Naive thymus-derived CD4-positive, alpha-beta T cell (primary cell): ENCODE measurements at regions not wholly inside any gene's neighbourhood (a gene's known extent, or its start where the extent isn't known, plus 50 kb on each side); places are given as distances from the start of the nearest gene placed in this dataset.

Experiments used
- ATAC-seq: fragments of 150-1000 bp; cut with Tn5 transposase; 2 replicates; pipeline ENCODE4 v1.10.0; 2021; ENCODE audit warnings: mild to moderate bottlenecking, moderate library complexity
- CTCF ChIA-PET: fragments of 350-600 bp; sonication (Branson Sonifier 250); formaldehyde crosslinking; loops from one replicate; lab custom pipeline; 2021; ENCODE audit warnings: antibody characterized with exemption; lab: Charles Lee
- POLR2A ChIA-PET: fragments of 350-600 bp; sonication (Branson Sonifier 250); formaldehyde crosslinking; loops from one replicate; lab custom pipeline; 2021; ENCODE audit warnings: antibody characterized with exemption, inconsistent platforms; lab: Charles Lee
- DNase-seq, 9 donors: peaks; one replicate each; pipeline versions ENCODE4 v3.0.0 to v3.0.0-alpha.2; 2020 to 2022; ENCODE audit warnings: mixed read lengths in 1 of 9
- H3K27ac ChIP-seq: one replicate; pipeline ENCODE4 v1.7.0; 2013; ENCODE audit warnings: mild to moderate bottlenecking, low read depth, low read length, moderate library complexity
- H3K27me3 ChIP-seq, 2 donors: one replicate each; pipeline ENCODE4 v1.7.0; 2013; ENCODE audit warnings: low read length in 2 of 2, mild to moderate bottlenecking in 2 of 2, moderate library complexity in 2 of 2; ENCODE audit not compliant: control insufficient read depth in 2 of 2, insufficient read depth in 2 of 2
- H3K36me3 ChIP-seq, 3 experiments: 1 replicate in 2 of 3; 2 replicates in 1 of 3; pipeline ENCODE4 v1.7.0; 2013; ENCODE audit warnings: low read length in 3 of 3, mild to moderate bottlenecking in 3 of 3, moderate library complexity in 1 of 3; ENCODE audit not compliant: insufficient read depth in 3 of 3, control insufficient read depth in 2 of 3
- H3K4me1 ChIP-seq, 2 donors: one replicate each; pipeline ENCODE4 v1.7.0; 2013; ENCODE audit warnings: low read length in 2 of 2, mild to moderate bottlenecking in 2 of 2, moderate library complexity in 1 of 2; ENCODE audit not compliant: control insufficient read depth in 2 of 2, insufficient read depth in 2 of 2
- H3K4me3 ChIP-seq: 2 replicates; pipeline ENCODE4 v1.7.0; 2013; ENCODE audit warnings: mild to moderate bottlenecking, low read length
- H3K9me3 ChIP-seq, 3 experiments: 1 replicate in 2 of 3; 2 replicates in 1 of 3; pipeline ENCODE4 v1.7.0; 2013; ENCODE audit warnings: low read length in 3 of 3; ENCODE audit not compliant: control insufficient read depth in 2 of 3
- H3K27ac Mint-ChIP-seq, 9 donors: one replicate each; pipeline ENCODE4 v1.8.0; 2020 to 2022; ENCODE audit warnings: mixed read lengths in 9 of 9, mild to moderate bottlenecking in 8 of 9, moderate library complexity in 5 of 9, inconsistent platforms in 2 of 9
- H3K27me3 Mint-ChIP-seq, 5 donors: one replicate each; pipeline ENCODE4 v1.8.0; 2021 to 2022; ENCODE audit warnings: mixed read lengths in 5 of 5, mild to moderate bottlenecking in 1 of 5
- H3K36me3 Mint-ChIP-seq, 5 donors: one replicate each; pipeline ENCODE4 v1.8.0; 2020 to 2022; ENCODE audit warnings: mixed read lengths in 5 of 5, mild to moderate bottlenecking in 3 of 5, inconsistent platforms in 1 of 5
- H3K4me1 Mint-ChIP-seq, 7 donors: one replicate each; pipeline ENCODE4 v1.8.0; 2020 to 2022; ENCODE audit warnings: mixed read lengths in 7 of 7, mild to moderate bottlenecking in 3 of 7, inconsistent platforms in 1 of 7
- H3K4me3 Mint-ChIP-seq, 10 donors: one replicate each; pipeline ENCODE4 v1.8.0; 2020 to 2022; ENCODE audit warnings: mild to moderate bottlenecking in 10 of 10, mixed read lengths in 10 of 10, moderate library complexity in 6 of 10, inconsistent platforms in 2 of 10
- H3K9me3 Mint-ChIP-seq, 11 donors: one replicate each; pipeline ENCODE4 v1.8.0; 2020 to 2022; ENCODE audit warnings: mixed read lengths in 11 of 11, mild to moderate bottlenecking in 4 of 11, inconsistent platforms in 1 of 11, moderate library complexity in 1 of 11
- intact Hi-C, 2 donors: fragments of 100-400 bp; cut with micrococcal nuclease; formaldehyde crosslinking; loops; one replicate each; pipeline ENCODE4 v1.15.1; 2023

DNA sequence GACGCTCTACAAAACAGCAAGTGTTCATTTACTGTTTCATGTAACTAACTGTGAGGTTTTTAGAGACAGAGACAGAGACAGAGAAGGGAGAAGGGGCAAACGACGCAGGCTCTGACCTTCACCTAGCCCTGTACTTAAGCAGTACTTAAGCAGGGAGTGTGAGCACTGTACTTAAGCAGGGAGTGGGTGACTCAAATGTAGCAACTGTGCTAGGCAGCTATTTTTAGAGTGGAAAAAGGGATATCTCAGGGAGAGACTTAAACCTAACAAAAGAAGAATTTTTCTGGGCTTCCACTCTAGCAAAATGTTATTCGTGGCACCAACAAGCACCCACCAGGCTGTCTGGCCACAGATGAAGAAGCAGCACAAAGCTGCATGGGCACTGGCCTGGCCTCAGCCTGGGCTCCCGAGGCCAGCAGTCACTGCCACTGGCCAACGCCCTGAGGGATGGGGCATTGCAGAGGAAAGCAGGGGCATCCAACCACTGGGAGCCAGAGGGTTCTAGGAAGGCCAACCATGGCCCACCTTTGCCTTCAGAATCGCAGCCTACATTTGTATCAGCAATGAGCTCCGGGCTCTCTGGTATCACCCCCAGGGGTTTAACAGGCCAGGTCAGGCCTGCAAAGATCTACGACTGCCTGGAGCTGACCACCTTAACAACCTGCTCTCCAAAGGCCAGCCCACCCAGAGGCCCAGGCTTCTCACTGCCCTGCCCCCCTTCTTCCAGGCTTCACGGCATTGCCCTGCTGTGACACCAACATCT is 154.3 kb downstream of the TTC32 start:
- POLR2A ChIA-PET = no interaction called here
- intact Hi-C loops = no loop called here

DNA sequence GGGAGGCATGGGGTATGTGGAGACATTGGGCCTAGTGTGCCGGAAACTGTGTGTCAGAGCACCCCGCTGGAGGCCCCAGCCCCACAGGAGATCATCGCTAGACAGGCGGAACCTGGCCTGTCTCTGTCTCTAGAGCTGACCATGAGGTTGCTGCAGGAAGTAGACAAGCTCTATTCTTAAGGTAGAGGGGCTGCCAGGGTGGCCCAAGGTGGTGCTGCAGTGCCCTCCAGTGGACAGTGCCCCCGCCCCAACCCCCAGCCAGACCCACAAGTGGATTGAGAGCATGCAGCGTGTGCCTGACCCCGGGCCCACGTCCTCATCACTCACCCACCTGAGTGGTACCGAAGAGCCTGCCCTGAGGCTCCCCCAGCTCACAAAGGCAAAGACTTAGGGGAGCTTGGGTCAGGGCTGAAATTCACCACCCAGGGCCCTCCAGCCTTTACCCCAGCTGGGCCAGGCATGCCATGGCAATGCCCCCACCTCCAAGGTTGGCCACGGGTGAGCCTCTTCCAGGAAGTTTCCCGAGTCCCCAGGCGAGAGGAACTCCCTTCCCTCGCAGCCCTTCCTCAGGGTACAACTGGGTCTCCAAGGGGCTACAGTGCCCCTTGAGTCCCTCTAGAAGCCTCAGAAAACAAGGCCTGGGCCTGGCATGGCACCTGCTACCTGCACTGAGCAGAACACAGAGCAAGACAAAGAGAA is 155.0 kb downstream of the TTC32 start:
- Mint-ChIP-seq H3K27me3 (peaks cover 0 to 12% (median 11%) of the 10 kb centered on the region in 5 donors), H3K4me1 (peaks cover 0 to 2% (median 0%) of the 10 kb centered on the region in 7 donors), H3K36me3 (no peaks in the 10 kb centered on the region), H3K9me3 (peaks cover 0 to 2% (median 0%) of the 10 kb centered on the region in 11 donors), H3K4me3 (no peak overlapping the region), H3K27ac (no peak overlapping the region)
- no peak for ATAC-seq
- Histone ChIP-seq H3K9me3 (no peaks in the 10 kb centered on the region), H3K27me3 (no peaks in the 10 kb centered on the region), H3K27ac (no peak overlapping the region), H3K36me3 (no peaks in the 10 kb centered on the region), H3K4me3 (no peak overlapping the region), H3K4me1 (no peaks in the 10 kb centered on the region)
- ChIA-PET CTCF (no interaction called here), POLR2A (no interaction called here)
- DNase-seq = no peak
- intact Hi-C loops = no loop called here

More for the DNA sequence above, 154.3 kb downstream of the TTC32 start:
- no peak overlapping the region for H3K4me3 ChIP-seq
- H3K4me1 ChIP-seq = no peaks in the 10 kb centered on the region
- H3K36me3 ChIP-seq = no peaks in the 10 kb centered on the region
- DNase-seq (no peak), ATAC-seq (no peak)
- no peaks in the 10 kb centered on the region for H3K27me3 ChIP-seq
- H3K27me3 Mint-ChIP-seq = peaks cover 0 to 12% (median 11%) of the 10 kb centered on the region in 5 donors
- H3K9me3 ChIP-seq = no peaks in the 10 kb centered on the region
- H3K27ac ChIP-seq = no peak overlapping the region
- H3K27ac Mint-ChIP-seq = no peak overlapping the region
- no peaks in the 10 kb centered on the region for H3K36me3 Mint-ChIP-seq
- CTCF ChIA-PET = no interaction called here
- H3K4me3 Mint-ChIP-seq = no peak overlapping the region
- H3K4me1 Mint-ChIP-seq = peaks cover 0 to 2% (median 0%) of the 10 kb centered on the region in 7 donors
- peaks cover 0 to 2% (median 0%) of the 10 kb centered on the region in 11 donors for H3K9me3 Mint-ChIP-seq

DNA sequence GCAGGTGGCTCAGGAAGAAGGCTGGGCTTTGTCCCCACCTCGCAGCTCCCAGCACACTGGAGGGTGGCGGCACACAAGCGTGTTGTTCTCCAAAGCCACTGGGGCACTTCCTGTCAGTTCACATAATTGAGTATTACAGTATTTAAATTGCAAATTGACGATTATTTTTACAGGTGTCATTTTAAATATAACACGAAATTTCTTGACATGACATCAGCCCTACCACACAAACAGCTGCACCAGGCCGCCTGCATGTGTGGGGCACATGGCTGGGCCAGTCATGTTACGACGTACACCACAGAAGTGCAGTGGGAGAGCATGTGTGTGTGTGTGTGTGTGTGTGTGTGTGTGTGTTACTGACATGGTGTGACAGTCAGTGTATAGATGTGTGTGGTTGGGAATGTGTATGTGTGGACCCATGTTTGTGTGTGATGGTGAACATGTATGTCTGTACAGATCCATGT is 155.6 kb downstream of the TTC32 start:
- Histone ChIP-seq H3K4me3 (no peak overlapping the region), H3K9me3 (no peaks in the 10 kb centered on the region), H3K36me3 (no peaks in the 10 kb centered on the region), H3K27me3 (no peaks in the 10 kb centered on the region), H3K27ac (no peak overlapping the region), H3K4me1 (no peaks in the 10 kb centered on the region)
- intact Hi-C loops = no loop called here
- Mint-ChIP-seq H3K4me3 (no peak overlapping the region), H3K27ac (no peak overlapping the region), H3K4me1 (peaks cover 0 to 2% (median 0%) of the 10 kb centered on the region in 7 donors), H3K9me3 (peaks cover 0 to 5% (median 0%) of the 10 kb centered on the region in 11 donors), H3K36me3 (no peaks in the 10 kb centered on the region), H3K27me3 (peaks cover 0 to 16% (median 10%) of the 10 kb centered on the region in 5 donors)
- POLR2A ChIA-PET = no interaction called here
- ATAC-seq (no peak), DNase-seq (no peak)
- CTCF ChIA-PET = no interaction called here

DNA sequence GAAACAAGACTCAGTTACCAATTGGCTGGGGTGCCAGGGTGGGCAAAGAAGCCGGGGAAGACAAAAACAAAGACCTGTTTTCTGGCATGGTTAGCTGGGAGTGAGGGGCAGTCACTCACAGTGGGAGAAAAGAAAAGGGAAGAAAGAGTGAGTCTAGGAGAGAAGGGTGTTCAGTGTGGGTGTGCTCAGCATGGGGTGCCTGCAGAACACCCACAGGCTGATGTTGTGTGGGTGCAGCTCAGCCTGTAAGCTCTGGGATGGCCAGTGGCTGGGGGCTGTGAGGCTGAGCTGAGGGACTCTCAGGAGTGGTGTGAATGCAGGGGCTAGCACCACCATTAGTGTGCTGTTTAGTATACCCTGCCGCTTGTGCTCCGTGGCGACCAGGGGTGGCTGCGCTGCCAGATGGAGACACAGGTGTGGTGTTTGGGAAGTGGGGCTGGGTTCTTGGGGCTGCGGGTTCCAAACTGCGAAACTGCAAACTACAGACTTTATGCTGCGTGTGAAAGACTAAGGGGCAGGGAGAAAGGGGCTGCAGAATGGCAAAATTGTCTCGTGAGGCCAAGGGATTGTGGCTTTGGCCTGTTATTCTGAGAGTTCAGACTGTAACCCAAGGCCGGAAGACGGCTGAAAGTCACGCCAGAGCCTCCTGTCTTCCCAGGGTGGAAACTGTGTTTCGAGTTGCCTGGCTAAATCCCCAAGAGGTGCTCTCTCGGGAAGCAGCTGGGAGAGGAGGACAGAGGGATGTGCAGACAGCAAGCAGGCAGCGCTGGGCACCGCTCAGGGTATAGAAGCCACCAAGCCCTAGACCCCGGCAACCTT is 156.3 kb downstream of the TTC32 start:
- CTCF ChIA-PET = interaction anchor here (0.6 kb wide), 1 partner anchor 16 kb away, joined by 3 read pairs; no protein-coding TSS in a partner anchor
- POLR2A ChIA-PET = no interaction called here
- H3K4me1 ChIP-seq = no peaks in the 10 kb centered on the region
- H3K27ac Mint-ChIP-seq = peak overlapping the region in 1 of 9 donors; percentile 60
- H3K27ac ChIP-seq = no peak overlapping the region
- no peaks in the 10 kb centered on the region for H3K9me3 ChIP-seq
- intact Hi-C loops = no loop called here
- peaks cover 0 to 2% (median 0%) of the 10 kb centered on the region in 7 donors for H3K4me1 Mint-ChIP-seq
- H3K27me3 Mint-ChIP-seq = peaks cover 0 to 12% (median 7%) of the 10 kb centered on the region in 5 donors
- H3K4me3 ChIP-seq = no peak overlapping the region
- H3K9me3 Mint-ChIP-seq = peaks cover 0 to 5% (median 0%) of the 10 kb centered on the region in 11 donors
- H3K36me3 ChIP-seq = no peaks in the 10 kb centered on the region
- no peaks in the 10 kb centered on the region for H3K27me3 ChIP-seq
- ATAC-seq = no peak
- H3K36me3 Mint-ChIP-seq = no peaks in the 10 kb centered on the region
- no peak for DNase-seq
- H3K4me3 Mint-ChIP-seq = no peak overlapping the region

DNA sequence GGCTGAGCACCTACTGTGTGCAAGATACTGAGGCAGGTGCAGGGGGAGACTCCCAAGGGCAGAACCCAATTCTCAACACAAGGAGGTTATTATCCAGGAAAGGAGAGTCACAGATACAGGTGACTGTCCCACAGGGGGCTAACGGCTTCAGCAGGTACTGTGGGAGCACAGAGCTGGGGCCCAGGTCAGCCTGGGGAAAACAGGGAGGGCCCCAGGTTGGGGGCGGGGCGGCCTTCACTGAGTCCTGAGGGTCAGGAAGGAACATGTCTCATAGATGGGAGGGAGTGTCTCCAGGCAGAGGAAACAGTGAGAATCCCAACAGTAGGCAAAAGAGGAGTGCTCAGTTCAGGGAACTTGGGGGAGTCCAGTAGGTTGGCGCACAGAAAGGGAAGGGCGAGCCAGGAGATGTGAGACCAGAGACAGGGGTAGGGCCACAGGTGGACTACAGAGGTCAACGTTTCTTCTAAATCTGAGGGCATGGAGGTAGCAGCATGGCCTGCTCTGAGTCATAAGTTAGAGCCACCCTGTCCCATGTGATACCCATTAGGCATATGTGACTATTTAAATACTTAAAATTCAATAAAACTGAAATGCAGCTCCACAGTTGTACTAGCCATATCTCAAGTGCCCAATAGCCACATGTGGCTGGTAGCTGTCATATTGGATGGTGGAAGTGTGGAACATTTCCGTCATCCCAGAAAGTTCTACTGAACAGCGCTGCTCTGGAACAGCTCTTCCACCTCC is 157.2 kb downstream of the TTC32 start:
- peaks cover 0 to 13% (median 4%) of the 10 kb centered on the region in 5 donors for H3K27me3 Mint-ChIP-seq
- no peak overlapping the region for H3K4me3 ChIP-seq
- no peak overlapping the region for H3K27ac Mint-ChIP-seq
- no peak overlapping the region for H3K27ac ChIP-seq
- no peaks in the 10 kb centered on the region for H3K36me3 ChIP-seq
- intact Hi-C loops = no loop called here
- POLR2A ChIA-PET = no interaction called here
- H3K9me3 Mint-ChIP-seq = peaks cover 0 to 5% (median 0%) of the 10 kb centered on the region in 11 donors
- H3K4me1 ChIP-seq = no peaks in the 10 kb centered on the region
- H3K27me3 ChIP-seq = no peaks in the 10 kb centered on the region
- no peak for ATAC-seq
- H3K36me3 Mint-ChIP-seq = no peaks in the 10 kb centered on the region
- CTCF ChIA-PET = interaction anchor here (0.6 kb wide), 1 partner anchor 17 kb away, joined by 3 read pairs; no protein-coding TSS in a partner anchor
- peaks cover 0 to 2% (median 0%) of the 10 kb centered on the region in 7 donors for H3K4me1 Mint-ChIP-seq
- H3K4me3 Mint-ChIP-seq = no peak overlapping the region
- no peaks in the 10 kb centered on the region for H3K9me3 ChIP-seq
- DNase-seq = no peak

DNA sequence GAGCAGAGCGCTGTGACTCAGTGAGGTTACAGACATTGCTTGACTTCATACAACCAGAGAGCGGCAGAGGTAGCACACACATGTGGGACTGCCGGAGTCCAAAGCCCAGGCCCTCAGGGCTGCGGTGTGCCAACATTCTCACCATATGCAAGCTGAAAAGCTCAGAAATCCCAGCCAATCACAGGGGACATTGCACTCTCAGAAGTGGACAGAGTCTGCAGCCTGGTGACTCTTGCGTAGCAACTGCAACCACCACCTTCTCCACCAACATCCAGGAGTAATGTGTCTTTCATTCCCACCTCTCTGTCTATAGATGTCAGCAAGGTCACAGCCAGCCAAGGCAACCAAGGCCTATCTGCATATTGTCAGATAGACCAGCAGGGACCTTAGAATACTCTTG is 158.1 kb downstream of the TTC32 start:
- ATAC-seq = no peak
- ChIA-PET CTCF (no interaction called here), POLR2A (no interaction called here)
- intact Hi-C loops = no loop called here
- peaks cover 1 to 13% (median 4%) of the 10 kb centered on the region in 5 donors for H3K27me3 Mint-ChIP-seq
- H3K4me3 Mint-ChIP-seq = no peak overlapping the region
- DNase-seq = no peak
- no peak overlapping the region for H3K27ac Mint-ChIP-seq
- no peak overlapping the region for H3K27ac ChIP-seq
- H3K4me1 ChIP-seq = no peaks in the 10 kb centered on the region
- H3K27me3 ChIP-seq = no peaks in the 10 kb centered on the region
- no peak overlapping the region for H3K4me3 ChIP-seq
- H3K9me3 Mint-ChIP-seq = peaks cover 0 to 5% (median 0%) of the 10 kb centered on the region in 11 donors
- no peaks in the 10 kb centered on the region for H3K9me3 ChIP-seq
- H3K36me3 Mint-ChIP-seq = no peaks in the 10 kb centered on the region
- peaks cover 0 to 2% (median 0%) of the 10 kb centered on the region in 7 donors for H3K4me1 Mint-ChIP-seq
- no peaks in the 10 kb centered on the region for H3K36me3 ChIP-seq
